CD4-positive, alpha-beta T cell treated with Interleukin-6 at 100 ng/mL for 8 hours (primary cell): ENCODE measurements at regions not wholly inside any gene's neighbourhood (a gene's known extent, or its start where the extent isn't known, plus 50 kb on each side); places are given as distances from the start of the nearest gene placed in this dataset.

Source experiments
- DNase-seq: peaks from one replicate; pipeline ENCODE4 v3.0.0-alpha.2; 2020; ENCODE audit warnings: mixed read lengths, low spot score

DNA sequence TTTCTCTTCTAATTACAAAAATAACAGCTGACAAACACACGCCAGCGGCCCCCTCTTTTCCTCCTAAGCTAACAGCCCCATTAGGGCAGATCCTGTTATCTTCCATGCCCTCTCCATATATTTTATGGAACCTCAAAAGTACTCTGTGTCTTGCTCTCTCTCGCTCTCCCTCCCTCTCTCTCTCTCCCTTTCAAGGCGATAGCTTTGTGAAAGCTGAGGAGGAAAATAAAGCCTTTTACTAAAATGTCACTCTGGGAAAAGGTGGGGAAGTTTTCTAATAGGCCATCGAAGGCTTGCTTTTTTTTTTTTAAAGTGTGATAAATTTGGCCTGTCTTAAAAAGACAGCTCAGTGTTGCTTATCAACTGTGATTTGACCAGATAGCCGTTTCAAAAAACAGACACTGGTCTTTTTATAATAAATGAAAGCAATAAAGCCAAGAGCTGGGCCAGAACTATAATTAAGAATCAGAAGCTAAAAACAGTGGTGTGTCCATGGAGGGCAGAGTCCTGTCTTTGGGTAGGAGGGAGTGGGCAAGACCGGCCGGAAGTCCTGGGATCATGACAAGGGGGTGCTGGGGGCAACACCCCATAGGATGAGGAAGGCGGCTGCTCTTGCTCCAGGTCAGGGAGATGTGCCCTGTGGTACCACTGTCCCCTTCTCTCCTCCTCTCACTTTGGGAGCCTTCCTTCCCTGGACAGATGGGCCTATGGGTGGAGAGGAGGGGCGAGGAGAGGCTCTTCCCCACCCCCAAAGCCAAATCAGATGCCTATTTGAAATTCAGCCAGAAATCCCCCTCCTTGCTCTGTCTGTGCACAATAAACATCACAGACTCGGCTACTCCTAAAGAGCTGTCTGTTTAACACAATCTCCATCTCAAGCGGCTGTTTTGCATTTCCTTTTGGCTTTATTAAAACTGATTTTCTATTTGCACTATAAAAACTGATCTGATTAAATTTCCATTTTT is 267.2 kb downstream of the BUD13 start:
- DNase-seq: no peak

DNA sequence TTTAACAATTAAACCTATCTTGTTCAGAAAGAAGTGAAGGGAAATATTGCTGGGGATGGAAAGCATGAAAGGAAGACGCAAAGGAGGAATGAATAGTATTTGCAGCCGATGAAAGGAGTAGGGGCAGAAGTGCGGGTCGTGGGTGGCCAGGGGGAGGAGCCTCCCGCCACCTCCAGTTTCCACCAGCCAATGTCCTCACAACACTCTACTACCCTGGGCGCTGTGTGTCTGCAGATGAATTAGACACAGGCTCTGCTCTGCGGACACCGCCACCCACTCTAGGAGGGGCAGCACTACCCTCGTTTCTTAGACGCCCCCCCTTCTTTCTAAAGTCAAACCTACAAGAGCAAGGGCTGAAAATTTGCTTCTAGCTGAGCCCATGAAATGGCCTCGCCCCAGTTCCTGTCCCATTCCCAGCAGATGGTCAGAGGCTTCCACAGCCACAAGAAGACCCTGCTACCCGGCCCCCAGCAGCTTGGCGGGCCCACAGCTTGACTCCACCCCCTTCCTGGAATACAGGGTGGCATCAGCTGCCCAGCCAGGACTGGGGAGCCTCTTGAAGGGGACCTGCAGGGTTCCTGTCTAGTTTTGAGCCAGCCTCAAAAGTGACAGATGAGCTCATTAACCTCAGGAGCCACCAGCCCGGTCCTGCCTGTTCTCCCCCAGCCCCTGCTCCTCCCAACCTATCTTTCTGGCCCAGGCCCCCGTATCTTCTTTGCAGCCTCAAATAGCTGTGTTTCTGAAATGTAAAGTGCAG is 268.1 kb downstream of the BUD13 start:
- no peak for DNase-seq

DNA sequence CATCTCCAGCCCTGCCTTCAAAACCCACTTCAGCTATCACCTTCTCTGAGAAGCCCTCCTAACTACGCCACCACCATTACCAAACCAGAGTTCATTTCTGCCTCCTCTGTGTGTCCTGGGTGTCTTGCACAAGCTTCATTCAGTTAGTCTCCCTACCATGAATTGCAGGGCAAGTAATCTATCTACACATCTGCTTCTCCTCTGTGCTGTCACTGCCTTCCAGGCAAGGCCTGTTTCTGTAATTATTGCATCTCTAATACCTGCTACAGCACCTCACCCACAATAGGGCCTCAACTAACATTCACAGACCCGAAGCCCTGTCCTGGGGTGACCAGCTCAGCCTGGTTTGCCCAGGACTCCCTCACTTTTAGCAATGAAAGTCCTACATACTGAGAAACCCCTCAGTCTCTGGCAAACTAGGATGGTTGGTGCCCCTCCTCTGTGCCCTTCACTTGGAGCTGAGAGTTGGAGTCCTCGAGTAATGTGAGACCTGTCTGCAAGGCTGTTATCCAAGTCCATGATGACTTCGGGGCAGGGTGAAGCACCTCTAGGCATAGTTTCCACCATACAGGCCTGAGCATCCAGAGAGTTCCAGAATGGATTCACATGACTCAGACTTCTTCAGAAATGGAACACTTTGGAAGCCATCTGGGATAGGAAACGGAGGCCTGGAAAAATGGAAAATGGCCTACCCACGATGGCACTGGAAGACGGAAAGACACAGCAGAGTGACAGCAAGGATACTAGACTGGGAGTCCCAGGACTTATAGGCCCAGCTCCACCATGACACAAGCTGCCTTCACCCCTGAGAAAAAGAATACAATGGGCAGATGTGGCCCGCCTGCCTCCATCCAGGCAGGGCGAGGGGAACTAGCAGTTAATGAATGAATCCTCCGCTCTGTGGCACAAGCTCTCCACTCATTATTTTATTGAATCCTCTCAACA is 269.3 kb downstream of the BUD13 start:
- no peak for DNase-seq

- no peak for DNase-seq
These were observed 270.1 kb downstream of the BUD13 start for GRCh38 chr11:116502641-116503061.

- no peak for DNase-seq
These were observed 271.1 kb downstream of the BUD13 start for GRCh38 chr11:116501728-116502127.

DNA sequence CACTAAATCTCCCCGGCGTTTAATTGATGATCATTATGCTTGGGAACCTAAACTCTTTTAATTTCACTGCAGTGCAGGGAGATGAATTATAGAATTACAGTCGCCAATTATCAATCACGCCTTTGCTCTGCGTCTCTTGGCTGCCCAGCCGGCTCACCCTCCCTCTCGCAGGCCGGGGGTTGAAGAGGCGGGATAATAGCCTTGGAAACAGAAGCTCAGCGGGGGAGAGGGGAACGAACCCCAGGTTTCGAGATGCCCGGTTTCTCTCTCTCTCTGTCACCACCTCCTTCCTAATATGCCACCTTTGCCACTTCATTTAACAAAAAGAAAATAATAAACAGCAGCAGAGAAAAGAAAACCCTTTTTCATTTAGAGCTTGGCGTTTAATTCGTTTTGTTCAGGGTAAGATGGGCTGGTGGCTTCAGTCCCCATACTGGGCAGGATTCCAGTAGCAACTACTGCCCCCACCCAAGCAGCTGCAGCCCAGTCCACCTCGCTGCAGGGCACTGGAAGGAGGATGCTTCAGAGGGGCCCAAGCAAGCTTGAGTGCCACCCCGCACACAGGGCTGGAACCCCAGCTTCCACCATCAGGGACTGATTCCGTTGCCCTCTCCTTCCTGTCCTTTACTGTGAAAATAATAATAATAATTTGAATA is 271.7 kb downstream of the BUD13 start:
- DNase-seq: no peak

DNA sequence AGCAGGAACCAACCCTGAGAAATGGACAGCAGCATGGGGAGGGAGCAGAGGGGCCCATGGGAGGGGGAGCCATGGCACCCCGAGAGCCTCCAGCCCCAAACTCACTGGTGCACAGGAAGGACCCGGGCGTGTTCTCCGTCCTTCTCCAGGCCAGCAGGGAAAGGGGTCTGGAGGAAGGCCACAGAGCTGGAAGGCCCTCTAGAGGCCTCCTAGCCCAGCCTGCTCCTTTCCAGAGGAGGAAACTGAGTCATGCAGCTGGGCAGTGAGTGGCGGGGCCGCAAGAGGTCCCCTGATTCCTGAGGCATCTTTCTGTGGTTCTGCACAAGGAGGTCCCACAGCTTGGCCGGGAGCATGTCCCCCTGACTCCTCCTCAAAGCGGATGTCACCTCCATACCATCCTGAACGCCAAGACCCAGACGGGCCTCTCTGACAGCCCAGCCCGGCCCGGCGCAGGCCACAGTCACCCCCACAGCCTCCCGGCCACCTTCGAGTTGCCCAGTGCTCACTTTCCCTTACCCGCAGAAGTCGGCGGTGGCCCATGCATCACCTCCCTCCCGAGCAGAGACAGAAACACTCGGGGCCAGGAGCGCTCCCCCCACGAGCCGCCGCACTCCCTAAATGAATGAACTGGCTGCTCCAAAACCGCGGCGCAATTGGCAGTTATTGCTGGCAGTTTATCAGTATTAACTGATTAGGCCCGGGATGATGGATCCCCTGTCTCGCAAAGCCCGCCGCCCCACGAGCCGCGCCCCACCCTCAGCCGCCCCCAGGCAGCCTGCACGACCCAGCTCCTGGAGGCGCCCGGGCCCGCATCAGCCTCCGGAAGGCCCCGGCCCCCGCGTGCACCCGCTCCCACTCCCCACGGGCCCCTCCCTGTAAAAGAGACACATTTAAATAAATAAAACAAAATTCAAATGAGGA is 272.5 kb downstream of the BUD13 start:
- DNase-seq: no peak

DNA sequence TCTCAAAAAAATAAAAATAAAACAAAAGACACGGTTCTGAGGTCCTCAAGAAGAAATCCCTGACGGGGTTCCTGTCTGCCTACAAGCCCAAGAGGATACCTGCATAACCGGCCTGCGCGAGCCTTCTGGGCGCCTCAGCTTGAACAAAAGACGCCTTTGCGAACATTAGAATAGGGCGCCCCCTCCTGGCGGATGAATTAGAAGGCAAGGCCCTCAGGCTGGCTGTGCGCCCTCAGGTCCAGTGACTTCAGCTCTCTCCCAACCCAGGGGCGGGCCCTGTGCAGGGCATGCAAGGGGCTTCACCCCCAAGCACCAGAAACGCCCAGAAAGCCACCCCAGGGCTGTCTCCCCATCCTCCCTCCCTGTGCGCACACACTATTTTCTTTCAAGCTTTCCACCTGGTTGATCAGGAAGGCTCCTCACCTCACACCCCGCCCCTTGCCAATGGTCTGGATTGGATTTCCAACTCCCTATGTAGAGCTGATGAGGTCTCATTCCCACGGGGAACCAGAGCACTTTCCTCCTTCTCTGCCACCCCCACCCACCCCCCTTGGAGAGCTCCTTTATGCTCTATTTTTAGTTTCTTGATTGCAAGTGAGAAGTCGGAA is 273.3 kb downstream of the BUD13 start:
- DNase-seq: no peak

- no peak for DNase-seq
These were observed 274.6 kb downstream of the BUD13 start for GRCh38 chr11:116498161-116498560.

- no peak for DNase-seq
These were observed 280.2 kb downstream of the BUD13 start for GRCh38 chr11:116492600-116492999.

- DNase-seq: no peak
These were observed 283.9 kb downstream of the BUD13 start for GRCh38 chr11:116488836-116489389.

- DNase-seq: no peak
These were observed 287.4 kb downstream of the BUD13 start for GRCh38 chr11:116485425-116485824.

DNA sequence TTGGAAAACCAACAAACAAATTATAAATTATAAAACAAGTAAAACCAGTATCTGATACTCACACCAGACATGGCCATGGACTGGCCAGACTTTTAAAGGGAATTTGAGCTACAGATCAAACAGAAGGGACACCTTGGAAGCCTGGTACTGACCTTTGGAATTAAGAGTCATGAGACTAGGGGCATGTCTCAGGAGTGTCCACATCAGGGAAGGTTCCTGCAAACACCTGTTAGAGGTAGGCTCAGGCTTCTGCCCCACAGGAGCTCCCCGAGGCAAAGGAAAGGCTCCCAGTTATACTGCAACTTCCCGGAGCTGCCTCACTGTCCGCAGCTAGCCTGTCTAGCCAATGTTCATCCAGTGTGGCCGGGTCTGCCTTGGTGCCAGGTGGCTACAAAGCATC is 290.1 kb downstream of the BUD13 start:
- DNase-seq: no peak

DNA sequence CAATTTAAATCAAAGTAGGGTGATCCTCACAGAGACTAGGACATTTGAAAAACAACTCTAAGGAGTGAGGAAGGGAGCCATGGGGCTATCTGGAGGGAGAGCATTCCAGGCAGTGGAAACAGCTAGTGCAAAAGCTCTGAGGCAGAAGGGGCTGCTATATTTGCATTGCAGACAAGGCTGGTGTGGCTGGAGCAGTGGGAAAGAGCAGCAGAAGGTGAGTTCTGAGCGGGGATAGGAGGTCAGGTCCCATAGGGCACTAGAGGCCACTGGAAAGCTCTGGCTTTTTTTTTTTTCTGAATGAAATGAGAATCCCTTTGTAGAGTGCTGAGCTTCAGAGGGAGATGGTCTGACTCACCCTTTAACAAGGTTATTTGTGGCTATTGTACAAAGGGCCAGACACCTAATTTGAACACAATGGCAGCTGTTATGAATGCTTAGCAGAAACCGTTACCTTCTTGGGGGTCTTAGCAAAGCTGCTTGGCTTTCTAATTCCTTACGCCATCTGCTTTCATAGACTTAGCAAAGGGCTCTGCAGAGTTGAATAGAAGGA is 291.6 kb downstream of the BUD13 start:
- DNase-seq: no peak

DNA sequence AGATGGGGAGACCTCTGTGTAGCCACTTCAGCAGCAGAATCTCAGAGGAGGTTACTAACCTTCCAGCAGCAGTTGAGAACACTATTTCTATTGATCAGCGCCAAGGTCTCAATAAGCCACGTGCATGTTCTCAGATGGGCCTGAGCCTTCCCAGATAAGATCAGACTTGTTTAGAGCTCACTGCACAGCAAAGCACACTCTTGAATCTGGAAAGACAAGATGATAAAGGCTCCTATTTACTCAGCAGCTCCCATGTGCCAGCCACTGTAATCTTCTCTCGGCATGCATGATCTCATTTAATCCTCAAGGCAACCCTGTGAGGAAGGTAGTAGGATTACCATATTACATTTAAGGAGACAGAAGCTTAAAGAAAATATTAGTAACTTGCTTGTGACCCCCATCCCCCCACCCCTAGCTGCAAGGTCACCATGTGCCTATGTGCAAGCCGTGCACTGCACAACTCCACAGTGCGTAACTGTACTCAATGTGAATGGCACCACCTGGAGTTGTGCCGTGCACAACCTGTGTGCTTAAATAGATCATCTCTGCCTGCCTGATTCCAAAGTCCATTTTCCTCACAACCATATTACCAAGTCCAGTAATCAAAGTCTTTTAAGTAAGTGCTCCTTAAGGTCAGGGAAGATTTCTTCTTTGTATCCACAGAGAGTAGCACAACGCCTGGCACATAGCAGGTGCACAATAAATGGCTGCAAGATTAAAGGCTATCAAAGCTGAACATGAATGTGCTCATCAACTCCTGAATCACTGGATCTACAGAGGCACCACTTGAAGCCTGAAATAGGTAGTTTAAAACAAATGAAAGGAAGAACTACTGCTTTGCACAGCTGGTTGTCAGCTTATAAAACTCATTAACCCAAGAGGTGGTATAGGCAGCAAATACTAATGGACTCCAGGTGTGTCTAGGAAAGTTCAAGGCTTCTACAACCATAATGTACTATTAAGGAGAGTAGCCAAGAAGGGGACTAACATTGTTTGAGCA is 293.8 kb downstream of the BUD13 start:
- DNase-seq: no peak

DNA sequence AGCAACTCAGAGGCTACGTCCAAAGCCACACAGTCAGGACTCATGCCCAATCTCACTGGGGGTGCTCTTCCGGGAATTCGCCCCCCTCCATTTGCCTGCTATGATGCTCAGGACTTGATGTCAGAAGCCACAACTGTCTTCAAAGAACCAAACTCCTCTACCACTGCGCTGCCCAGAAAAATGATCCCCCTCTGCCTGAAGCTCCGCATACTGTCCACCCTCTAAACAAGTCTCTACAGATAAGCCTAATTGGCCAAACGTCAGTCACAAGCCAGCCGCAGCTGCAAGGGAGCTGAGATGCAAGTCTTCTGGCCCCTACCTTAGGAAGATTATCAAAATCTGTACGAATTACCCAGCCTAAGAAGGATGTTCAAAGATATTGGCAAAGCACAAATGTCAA is 294.6 kb downstream of the BUD13 start:
- no peak for DNase-seq

GRCh38 chr11:116473790-116474346 is 298.9 kb downstream of the BUD13 start:
- no peak for DNase-seq
